ENCODE measurements at regions not wholly inside any gene's neighbourhood (a gene's known extent, or its start where the extent isn't known, plus 50 kb on each side); places are given as distances from the start of the nearest gene placed in this dataset.
"Not testable (repeated sequence)": the region's sequence is repeated elsewhere in the genome, so short reads cannot be mapped to it uniquely, and the experiment has no call there.

GRCh38 chr4:8992981-8993380 is 121.3 kb upstream of the HMX1 start:
- H3K27ac Mint-ChIP-seq, H3K27me3 Mint-ChIP-seq, H3K9me3 Mint-ChIP-seq, H3K36me3 Mint-ChIP-seq, H3K4me3 Mint-ChIP-seq, H3K4me1 Mint-ChIP-seq, ATAC-seq: not testable (repeated sequence)

- not testable (repeated sequence) for H3K9me3 Mint-ChIP-seq, H3K27ac Mint-ChIP-seq, H3K36me3 Mint-ChIP-seq, H3K27me3 Mint-ChIP-seq, H3K4me3 Mint-ChIP-seq, H3K4me1 Mint-ChIP-seq, ATAC-seq
Observed at GRCh38 chr4:8991449-8991848, 119.8 kb upstream of the HMX1 start.

GRCh38 chr4:8990341-8990740 is 118.7 kb upstream of the HMX1 start:
- H3K36me3 Mint-ChIP-seq, H3K4me1 Mint-ChIP-seq, ATAC-seq, H3K4me3 Mint-ChIP-seq, H3K27me3 Mint-ChIP-seq, H3K27ac Mint-ChIP-seq, H3K9me3 Mint-ChIP-seq: not testable (repeated sequence)

- not testable (repeated sequence) for H3K27me3 Mint-ChIP-seq, H3K4me3 Mint-ChIP-seq, H3K4me1 Mint-ChIP-seq, ATAC-seq, H3K36me3 Mint-ChIP-seq, H3K27ac Mint-ChIP-seq, H3K9me3 Mint-ChIP-seq
Observed at GRCh38 chr4:8985786-8986185, 114.1 kb upstream of the HMX1 start.

GRCh38 chr4:8984641-8985040 is 113.0 kb upstream of the HMX1 start:
- not testable (repeated sequence) for H3K27ac Mint-ChIP-seq, H3K4me3 Mint-ChIP-seq, H3K36me3 Mint-ChIP-seq, ATAC-seq, H3K9me3 Mint-ChIP-seq, H3K27me3 Mint-ChIP-seq, H3K4me1 Mint-ChIP-seq

GRCh38 chr4:8983921-8984320 is 112.3 kb upstream of the HMX1 start:
- H3K9me3 Mint-ChIP-seq, H3K4me1 Mint-ChIP-seq, H3K4me3 Mint-ChIP-seq, H3K36me3 Mint-ChIP-seq, ATAC-seq, H3K27ac Mint-ChIP-seq, H3K27me3 Mint-ChIP-seq: not testable (repeated sequence)

- not testable (repeated sequence) for H3K9me3 Mint-ChIP-seq, H3K27ac Mint-ChIP-seq, H3K27me3 Mint-ChIP-seq, H3K36me3 Mint-ChIP-seq, ATAC-seq, H3K4me1 Mint-ChIP-seq, H3K4me3 Mint-ChIP-seq
Observed at GRCh38 chr4:8976466-8977128, 105.0 kb upstream of the HMX1 start.

- H3K27me3 Mint-ChIP-seq, H3K36me3 Mint-ChIP-seq, H3K9me3 Mint-ChIP-seq, H3K27ac Mint-ChIP-seq, H3K4me3 Mint-ChIP-seq, H3K4me1 Mint-ChIP-seq, ATAC-seq: not testable (repeated sequence)
Observed at GRCh38 chr4:8972635-8973034, 101.0 kb upstream of the HMX1 start.

- peaks cover 37% of the 10 kb centered on the region for H3K27me3 Mint-ChIP-seq
- H3K27ac Mint-ChIP-seq, H3K4me3 Mint-ChIP-seq, H3K9me3 Mint-ChIP-seq, ATAC-seq, H3K36me3 Mint-ChIP-seq, H3K4me1 Mint-ChIP-seq: not testable (repeated sequence)
Observed at GRCh38 chr4:8965896-8966295, 94.3 kb upstream of the HMX1 start.

- not testable (repeated sequence) for H3K36me3 Mint-ChIP-seq, H3K27ac Mint-ChIP-seq, H3K9me3 Mint-ChIP-seq
Observed at GRCh38 chr4:8964201-8964788, 92.7 kb upstream of the HMX1 start.

GRCh38 chr4:8963533-8963932 is 91.9 kb upstream of the HMX1 start:
- not testable (repeated sequence) for ATAC-seq, H3K4me1 Mint-ChIP-seq, H3K9me3 Mint-ChIP-seq, H3K4me3 Mint-ChIP-seq, H3K36me3 Mint-ChIP-seq, H3K27ac Mint-ChIP-seq
- H3K27me3 Mint-ChIP-seq: peaks cover 46% of the 10 kb centered on the region

More at GRCh38 chr4:8964201-8964788, 92.7 kb upstream of the HMX1 start:
- H3K27me3 Mint-ChIP-seq: peaks cover 46% of the 10 kb centered on the region
- ATAC-seq, H3K4me1 Mint-ChIP-seq, H3K4me3 Mint-ChIP-seq: not testable (repeated sequence)

GRCh38 chr4:8961343-8961742 is 89.7 kb upstream of the HMX1 start:
- not testable (repeated sequence) for H3K9me3 Mint-ChIP-seq, ATAC-seq, H3K36me3 Mint-ChIP-seq, H3K4me3 Mint-ChIP-seq, H3K27ac Mint-ChIP-seq, H3K4me1 Mint-ChIP-seq
- peaks cover 46% of the 10 kb centered on the region for H3K27me3 Mint-ChIP-seq

- peaks cover 36% of the 10 kb centered on the region for H3K27me3 Mint-ChIP-seq
- H3K36me3 Mint-ChIP-seq, H3K4me3 Mint-ChIP-seq, H3K9me3 Mint-ChIP-seq, ATAC-seq, H3K27ac Mint-ChIP-seq, H3K4me1 Mint-ChIP-seq: not testable (repeated sequence)
Observed at GRCh38 chr4:8959471-8959870, 87.8 kb upstream of the HMX1 start.

GRCh38 chr4:8954001-8954400 is 82.4 kb upstream of the HMX1 start:
- not testable (repeated sequence) for ATAC-seq, H3K27ac Mint-ChIP-seq, H3K27me3 Mint-ChIP-seq, H3K36me3 Mint-ChIP-seq, H3K4me3 Mint-ChIP-seq, H3K4me1 Mint-ChIP-seq, H3K9me3 Mint-ChIP-seq

GRCh38 chr4:8952791-8953190 is 81.2 kb upstream of the HMX1 start:
- not testable (repeated sequence) for H3K4me3 Mint-ChIP-seq, H3K27ac Mint-ChIP-seq, H3K4me1 Mint-ChIP-seq, H3K36me3 Mint-ChIP-seq, H3K27me3 Mint-ChIP-seq, H3K9me3 Mint-ChIP-seq, ATAC-seq

GRCh38 chr4:8952109-8952508 is 80.5 kb upstream of the HMX1 start:
- H3K4me1 Mint-ChIP-seq, H3K27ac Mint-ChIP-seq, H3K9me3 Mint-ChIP-seq, H3K36me3 Mint-ChIP-seq, H3K4me3 Mint-ChIP-seq, H3K27me3 Mint-ChIP-seq, ATAC-seq: not testable (repeated sequence)

GRCh38 chr4:8945506-8945905 is 73.9 kb upstream of the HMX1 start:
- not testable (repeated sequence) for H3K27ac Mint-ChIP-seq, H3K36me3 Mint-ChIP-seq, H3K4me1 Mint-ChIP-seq, H3K27me3 Mint-ChIP-seq, ATAC-seq, H3K9me3 Mint-ChIP-seq, H3K4me3 Mint-ChIP-seq

All from stimulated activated memory B cell treated with anti-CD40 and anti-IgM and Interleukin-4, amounts not matched to agents 10 μg/mL and 1 μg/mL and 100 μg/mL, for 72 hours (primary cell).